GM12878 (cell line): ENCODE measurements at regions not wholly inside any gene's neighbourhood (a gene's known extent, or its start where the extent isn't known, plus 50 kb on each side); places are given as distances from the start of the nearest gene placed in this dataset.

Source experiments
- ATAC-seq: fragments of 200-7000 bp; cut with Tn5 transposase; 3 replicates; pipeline ENCODE4 v1.9.1; 2020; ENCODE audit warnings: mild to moderate bottlenecking, moderate library complexity
- BruUV-seq: library from RNA; stranded (reverse); fragments of 400-500 nt; replicated peaks from 2 replicates; lab custom pipeline; 2021; lab: Mats Ljungman, UMichigan
- CTCF ChIA-PET: fragments of 300-600 bp; sonication (Branson Sonifier 250); formaldehyde crosslinking; extraction: SDS; loops from one replicate; lab custom pipeline; 2021; ENCODE audit warnings: inconsistent platforms; lab: Yijun Ruan, JAX
- POLR2A ChIA-PET: fragments of 350-600 bp; formaldehyde crosslinking; extraction: SDS; loops from one replicate; lab custom pipeline; 2021; ENCODE audit warnings: inconsistent platforms; lab: Charles Lee
- RAD21 ChIA-PET: fragments of 300-600 bp; sonication (Branson Sonifier 250); formaldehyde crosslinking; loops from one replicate; lab custom pipeline; 2023; ENCODE audit warnings: antibody characterized with exemption; ENCODE audit not compliant: unreplicated experiment; lab: Charles Lee
- SMC1A ChIA-PET: fragments of 300-600 bp; sonication (Branson Sonifier 250); formaldehyde crosslinking; loops from one replicate; lab custom pipeline; 2023; ENCODE audit not compliant: unreplicated experiment, uncharacterized antibody; lab: Charles Lee
- DNase-seq: peaks from one replicate; pipeline ENCODE4 v3.0.0-alpha.2; 2011; ENCODE audit warnings: low read depth, low spot score
- FAIRE-seq: peaks from 3 replicates; lab custom pipeline; 2011; peaks lifted over from hg19 to GRCh38; lab: Jason Lieb, UNC
- H2AFZ ChIP-seq: 2 replicates; pipeline ENCODE4 v1.6.0; 2011; ENCODE audit warnings: low read depth, low read length, control low read depth; ENCODE audit not compliant: control insufficient read depth
- H3K27ac ChIP-seq: 2 replicates; pipeline ENCODE4 v1.5.1; 2011; ENCODE audit warnings: control low read depth; ENCODE audit not compliant: control insufficient read depth, insufficient read depth
- H3K27me3 ChIP-seq, 2 experiments: replicated peaks in 1 of 2; 2 replicates each; pipeline versions ENCODE4 v1.6.0 to v1.6.1; 2011; ENCODE audit warnings: low read length in 1 of 2; ENCODE audit not compliant: control insufficient read depth in 2 of 2, insufficient read depth in 2 of 2
- H3K36me3 ChIP-seq, 2 experiments: 2 replicates each; pipeline ENCODE4 v1.5.1; 2011; ENCODE audit warnings: low read length in 1 of 2; ENCODE audit not compliant: control insufficient read depth in 2 of 2, insufficient read depth in 2 of 2
- H3K4me1 ChIP-seq: 2 replicates; pipeline ENCODE4 v1.6.1; 2011; ENCODE audit warnings: mild to moderate bottlenecking, low read length, moderate library complexity, mixed read lengths; ENCODE audit not compliant: control insufficient read depth, insufficient read depth
- H3K4me2 ChIP-seq: 2 replicates; pipeline ENCODE4 v1.6.0; 2011; ENCODE audit warnings: control low read depth; ENCODE audit not compliant: control insufficient read depth, insufficient read depth
- H3K4me3 ChIP-seq: fragments of 200-600 bp; sonication (generic); 2 replicates; pipeline ENCODE4 v1.5.1; 2016
- H3K79me2 ChIP-seq: 2 replicates; pipeline ENCODE4 v1.6.0; 2011; ENCODE audit warnings: low read length; ENCODE audit not compliant: control insufficient read depth, insufficient read depth
- H3K9ac ChIP-seq: 2 replicates; pipeline ENCODE4 v1.8.0; 2011; ENCODE audit warnings: low read length, control low read depth, mixed read lengths; ENCODE audit not compliant: control insufficient read depth, insufficient read depth
- H3K9me3 ChIP-seq: replicated peaks from 3 replicates; pipeline ENCODE4 v1.5.1; 2011; ENCODE audit warnings: mild to moderate bottlenecking, low read length; ENCODE audit not compliant: control insufficient read depth, insufficient read depth
- H4K20me1 ChIP-seq: 2 replicates; pipeline ENCODE4 v1.6.0; 2011; ENCODE audit not compliant: control insufficient read depth, insufficient read depth
- BMI1 ChIP-seq: fragments of 450-650 bp; IDR thresholded peaks from 2 replicates; pipeline ENCODE4 v1.6.1; 2016; ENCODE audit warnings: mild to moderate bottlenecking, moderate library complexity, borderline replicate concordance
- FOS ChIP-seq: IDR thresholded peaks from 3 replicates; pipeline ENCODE4 v1.6.1; 2011; ENCODE audit warnings: borderline replicate concordance; ENCODE audit not compliant: insufficient read length; ENCODE audit errors: extremely low read depth
- IRF3 ChIP-seq: fragments of 450-650 bp; IDR thresholded peaks from 2 replicates; pipeline ENCODE4 v1.6.1; 2014; ENCODE audit warnings: mild to moderate bottlenecking
- NR2C2 ChIP-seq: IDR thresholded peaks from 2 replicates; pipeline ENCODE4 v1.6.1; 2011; ENCODE audit warnings: borderline replicate concordance, low read depth; ENCODE audit not compliant: control insufficient read depth, insufficient read length
- PAX5 ChIP-seq: IDR thresholded peaks from 2 replicates; pipeline ENCODE4 v1.6.1; 2011; ENCODE audit warnings: low read depth, low read length, borderline replicate concordance
- RBBP5 ChIP-seq: fragments of 200-600 bp; sonication (generic); conservative IDR thresholded peaks from 2 replicates; pipeline ENCODE4 v1.6.1; 2016
- WGBS: methylation state at CpG from one replicate; pipeline ENCODE4 v1.1.6; 2016; ENCODE audit warnings: low lambda C conversion rate; ENCODE audit not compliant: insufficient replicate concordance, insufficient coverage; ENCODE audit errors: missing lambda C conversion rate; 5-methylcytosine and 5-hydroxymethylcytosine counted together
- in situ Hi-C: fragments of 300-500 bp; cut with MboI; formaldehyde crosslinking; loops from 9 replicates; pipeline ENCODE4 v1.14.3; 2018; ENCODE audit warnings: mixed read lengths
- intact Hi-C: fragments of 100-400 bp; cut with micrococcal nuclease; formaldehyde crosslinking; loops from one replicate; pipeline ENCODE4 v1.14.2; 2022; ENCODE audit not compliant: unreplicated experiment
- TF ChIP-seq, protein P1 (sequence below): fragments of 450-650 bp; conservative IDR thresholded peaks from 2 replicates; pipeline ENCODE4 v1.6.1; 2017; ENCODE audit warnings: mild to moderate bottlenecking, moderate library complexity

DNA sequence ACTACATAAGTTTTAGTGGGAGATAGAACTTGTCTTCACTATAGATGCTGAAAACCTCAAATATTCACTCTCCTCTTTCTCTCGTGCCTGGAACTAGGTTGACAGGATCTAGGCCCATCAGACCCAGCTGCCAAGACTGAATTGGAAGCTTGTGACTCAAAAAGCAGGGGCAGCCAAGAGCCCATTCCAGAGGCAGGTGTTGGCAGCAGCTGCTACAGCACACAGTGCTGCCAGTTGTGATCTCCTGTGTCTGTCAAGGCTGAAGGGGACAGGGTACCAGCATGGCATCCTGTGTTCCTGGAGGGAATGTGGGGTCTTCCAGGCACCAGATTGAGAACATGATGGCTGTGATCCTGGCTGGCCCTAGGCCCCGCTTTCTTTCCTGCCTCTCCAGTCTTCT, 92.5 kb upstream of the MB21D2 start:
- no peaks in the 10 kb centered on the region for H4K20me1 ChIP-seq
- CTCF ChIA-PET = interaction anchor here (1.2 kb wide), 1 partner anchor 197 kb away, joined by 3 read pairs; no protein-coding TSS in a partner anchor
- ATAC-seq (no peak), FAIRE-seq (no peak), DNase-seq (no peak)
- H3K79me2 ChIP-seq = no peaks in the 10 kb centered on the region
- no peak overlapping the region for H3K4me3 ChIP-seq
- POLR2A ChIA-PET = no interaction called here
- H2AFZ ChIP-seq = no peak overlapping the region
- H3K36me3 ChIP-seq = no peaks in the 10 kb centered on the region
- intact Hi-C loops (no loop called here), in situ Hi-C loops (no loop called here)
- TF ChIP-seq, protein P1, sequence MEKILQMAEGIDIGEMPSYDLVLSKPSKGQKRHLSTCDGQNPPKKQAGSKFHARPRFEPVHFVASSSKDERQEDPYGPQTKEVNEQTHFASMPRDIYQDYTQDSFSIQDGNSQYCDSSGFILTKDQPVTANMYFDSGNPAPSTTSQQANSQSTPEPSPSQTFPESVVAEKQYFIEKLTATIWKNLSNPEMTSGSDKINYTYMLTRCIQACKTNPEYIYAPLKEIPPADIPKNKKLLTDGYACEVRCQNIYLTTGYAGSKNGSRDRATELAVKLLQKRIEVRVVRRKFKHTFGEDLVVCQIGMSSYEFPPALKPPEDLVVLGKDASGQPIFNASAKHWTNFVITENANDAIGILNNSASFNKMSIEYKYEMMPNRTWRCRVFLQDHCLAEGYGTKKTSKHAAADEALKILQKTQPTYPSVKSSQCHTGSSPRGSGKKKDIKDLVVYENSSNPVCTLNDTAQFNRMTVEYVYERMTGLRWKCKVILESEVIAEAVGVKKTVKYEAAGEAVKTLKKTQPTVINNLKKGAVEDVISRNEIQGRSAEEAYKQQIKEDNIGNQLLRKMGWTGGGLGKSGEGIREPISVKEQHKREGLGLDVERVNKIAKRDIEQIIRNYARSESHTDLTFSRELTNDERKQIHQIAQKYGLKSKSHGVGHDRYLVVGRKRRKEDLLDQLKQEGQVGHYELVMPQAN = no peak
- TF ChIP-seq FOS (no peak), PAX5 (no peak), BMI1 (no peak), NR2C2 (no peak), IRF3 (no peak), RBBP5 (no peak)
- no peaks in the 10 kb centered on the region for H3K27me3 ChIP-seq
- no TSS peak for BruUV-seq
- SMC1A ChIA-PET = interaction anchor here (0.5 to 1.1 kb wide), 4 partner anchors 35 to 428 kb away, joined by 3 to 4 read pairs (median 4); no protein-coding TSS in a partner anchor
- WGBS = 18% methylated on average over 2 of the region's 2 CpGs
- H3K27ac ChIP-seq = no peak overlapping the region
- H3K4me1 ChIP-seq = no peaks in the 10 kb centered on the region
- RAD21 ChIA-PET = interaction anchor here (1.2 kb wide), 1 partner anchor 213 kb away, joined by 3 read pairs; no protein-coding TSS in a partner anchor
- H3K4me2 ChIP-seq = no peak overlapping the region
- H3K9me3 ChIP-seq = no peaks in the 10 kb centered on the region; the same call in 2 of the 3 replicates
- H3K9ac ChIP-seq = no peak overlapping the region
